ENCODE measurements at regions not wholly inside any gene's neighbourhood (a gene's known extent, or its start where the extent isn't known, plus 50 kb on each side); places are given as distances from the start of the nearest gene placed in this dataset.

GRCh38 chr4:155597933-155598451 lies 68.7 kb upstream of the GUCY1A1 start:
- Histone ChIP-seq H3K4me2 (no peak overlapping the region), H3K4me3 (no peak overlapping the region), H3K9me3 (no peaks in the 10 kb centered on the region), H3K4me1 (no peaks in the 10 kb centered on the region), H3K27ac (no peak overlapping the region)
- ATAC-seq (no peak), FAIRE-seq (no peak), DNase-seq (ENCODE audit: low read depth in 1 of 2, low spot score in 1 of 2) (no peak)
- WGBS (ENCODE audit: missing lambda C conversion rate): 1% methylated on average over 3 of the region's 3 CpGs
- POLR2A ChIA-PET: no interaction called here
- no peak for TF ChIP-seq ATOH8 (CRISPR knock-in tag; IDR thresholded peaks at IDR 0.05; ENCODE audit: low read depth)
- TF ChIP-seq RFX5 (IDR thresholded peaks at IDR 0.05): no peak
- no peak for TF ChIP-seq E2F6 (IDR thresholded peaks at IDR 0.05; ENCODE audit: borderline replicate concordance, low read depth)
- no peak for TF ChIP-seq EP300 (IDR thresholded peaks at IDR 0.05)
- CTCF ChIA-PET: interaction anchor here (1.0 kb wide), 1 partner anchor 18 kb away, joined by 3 read pairs; no protein-coding TSS in a partner anchor

GRCh38 chr4:155597281-155597680 lies 69.4 kb upstream of the GUCY1A1 start:
- POLR2A ChIA-PET: no interaction called here
- H3K27ac ChIP-seq: no peak overlapping the region
- H3K9me3 ChIP-seq: no peaks in the 10 kb centered on the region
- FAIRE-seq (no peak), ATAC-seq (no peak), DNase-seq (ENCODE audit: low read depth in 1 of 2, low spot score in 1 of 2) (no peak)
- no peak overlapping the region for H3K4me2 ChIP-seq
- TF ChIP-seq JUN (IDR thresholded peaks at IDR 0.05): no peak
- no peak for TF ChIP-seq FOSB (CRISPR knock-in tag; IDR thresholded peaks at IDR 0.05)
- no peak for TF ChIP-seq PBX3 (IDR thresholded peaks at IDR 0.05)
- TF ChIP-seq FOSL2 (IDR thresholded peaks at IDR 0.05): no peak
- no peak for TF ChIP-seq FOSL2 (CRISPR knock-in tag; IDR thresholded peaks at IDR 0.05)
- TF ChIP-seq MYC (IDR thresholded peaks at IDR 0.05; ENCODE audit: borderline replicate concordance, low read length): no peak
- TF ChIP-seq CTCF (IDR thresholded peaks at IDR 0.05): no peak
- no peak for TF ChIP-seq ATOH8 (CRISPR knock-in tag; IDR thresholded peaks at IDR 0.05; ENCODE audit: low read depth)
- TF ChIP-seq NFE2L2 (conservative IDR thresholded peaks at IDR 0.05; ENCODE audit: low read length): no peak
- CTCF ChIA-PET: no interaction called here
- WGBS (ENCODE audit: missing lambda C conversion rate): 0% methylated on average over 1 of the region's 1 CpG
- no peaks in the 10 kb centered on the region for H3K4me1 ChIP-seq
- no peak overlapping the region for H3K4me3 ChIP-seq

GRCh38 chr4:155593793-155594192 lies 72.9 kb upstream of the GUCY1A1 start:
- no peak for FAIRE-seq
- POLR2A ChIA-PET: no interaction called here
- 45% methylated on average over 13 of the region's 13 CpGs for WGBS (ENCODE audit: missing lambda C conversion rate)

More at GRCh38 chr4:155593793-155594192, 72.9 kb upstream of the GUCY1A1 start:
- H3K4me3 ChIP-seq: no peak overlapping the region
- H3K4me2 ChIP-seq: no peak overlapping the region
- H3K4me1 ChIP-seq: no peaks in the 10 kb centered on the region
- CTCF ChIA-PET: interaction anchor here (0.6 kb wide), 1 partner anchor 332 kb away, joined by 3 read pairs; no protein-coding TSS in a partner anchor
- TF ChIP-seq RARB (CRISPR knock-in tag; IDR thresholded peaks at IDR 0.05): no peak
- no peak for TF ChIP-seq E2F6 (IDR thresholded peaks at IDR 0.05; ENCODE audit: borderline replicate concordance, low read depth)
- TF ChIP-seq PBX3 (IDR thresholded peaks at IDR 0.05): no peak
- TF ChIP-seq GATA3 (IDR thresholded peaks at IDR 0.05; ENCODE audit: borderline replicate concordance): no peak
- no peak for TF ChIP-seq CBX2 (IDR thresholded peaks at IDR 0.05; ENCODE audit: borderline replicate concordance, low read depth)
- TF ChIP-seq ELK1 (IDR thresholded peaks at IDR 0.05; ENCODE audit: low read depth, low read length): no peak
- no peak for TF ChIP-seq JUNB (IDR thresholded peaks at IDR 0.05)
- TF ChIP-seq TP53 (CRISPR knock-in tag; IDR thresholded peaks at IDR 0.05): no peak
- no peak for TF ChIP-seq ESRRA (IDR thresholded peaks at IDR 0.05; ENCODE audit: borderline replicate concordance, low read length)
- no peak for TF ChIP-seq ZNF302 (CRISPR knock-in tag; IDR thresholded peaks at IDR 0.05)
- no peak for TF ChIP-seq HOXB13 (CRISPR knock-in tag; IDR thresholded peaks at IDR 0.05; ENCODE audit: low read depth)
- no peak for TF ChIP-seq ZFP36 (IDR thresholded peaks at IDR 0.05; ENCODE audit: borderline replicate concordance, partially characterized antibody)
- no peak for TF ChIP-seq MYC (IDR thresholded peaks at IDR 0.05; ENCODE audit: borderline replicate concordance, low read length)
- TF ChIP-seq NR3C1 (IDR thresholded peaks at IDR 0.05): no peak
- no peak for ATAC-seq
- no peak for DNase-seq (ENCODE audit: low read depth in 1 of 2, low spot score in 1 of 2)
- no peak overlapping the region for H3K27ac ChIP-seq
- H3K9me3 ChIP-seq: no peaks in the 10 kb centered on the region

Data from A549 (cell line).